T follicular helper cell (primary cell): ENCODE measurements at regions not wholly inside any gene's neighbourhood (a gene's known extent, or its start where the extent isn't known, plus 50 kb on each side); places are given as distances from the start of the nearest gene placed in this dataset.

Experiments used
- DNase-seq: peaks from one replicate; pipeline ENCODE4 v3.0.0-alpha.2; 2020; ENCODE audit warnings: low read depth

GRCh38 chr11:19336331-19336730 is 95.6 kb upstream of the E2F8 start:
- no peak for DNase-seq

- DNase-seq: no peak
These were observed 91.7 kb upstream of the E2F8 start for GRCh38 chr11:19332476-19332875.

GRCh38 chr11:19330416-19330815 is 89.7 kb upstream of the E2F8 start:
- DNase-seq: no peak

GRCh38 chr11:19329970-19330369 is 89.2 kb upstream of the E2F8 start:
- DNase-seq: no peak

GRCh38 chr11:19328586-19329311 is 88.0 kb upstream of the E2F8 start:
- no peak for DNase-seq

- DNase-seq: no peak
These were observed 86.5 kb upstream of the E2F8 start for GRCh38 chr11:19327280-19327679.

GRCh38 chr11:19326499-19326898 is 85.8 kb upstream of the E2F8 start:
- DNase-seq: no peak

- DNase-seq: no peak
These were observed 82.8 kb upstream of the E2F8 start for GRCh38 chr11:19323502-19323901.

- DNase-seq: no peak
These were observed 80.6 kb upstream of the E2F8 start for GRCh38 chr11:19321351-19321750.

GRCh38 chr11:19320827-19321226 is 80.1 kb upstream of the E2F8 start:
- DNase-seq: no peak

GRCh38 chr11:19316434-19316833 is 75.7 kb upstream of the E2F8 start:
- no peak for DNase-seq

GRCh38 chr11:19315511-19315910 is 74.8 kb upstream of the E2F8 start:
- DNase-seq: no peak

GRCh38 chr11:19313140-19313539 is 72.4 kb upstream of the E2F8 start:
- no peak for DNase-seq

GRCh38 chr11:19311308-19312030 is 70.7 kb upstream of the E2F8 start:
- no peak for DNase-seq

GRCh38 chr11:19307498-19307897 is 66.8 kb upstream of the E2F8 start:
- DNase-seq: no peak

- no peak for DNase-seq
These were observed 65.6 kb upstream of the E2F8 start for GRCh38 chr11:19306179-19306944.

GRCh38 chr11:19301361-19301760 is 60.6 kb upstream of the E2F8 start:
- DNase-seq: no peak

GRCh38 chr11:19294444-19294843 is 53.7 kb upstream of the E2F8 start:
- no peak for DNase-seq

GRCh38 chr11:19291064-19291463 is 50.3 kb upstream of the E2F8 start:
- DNase-seq: no peak
